ENCODE measurements at regions not wholly inside any gene's neighbourhood (a gene's known extent, or its start where the extent isn't known, plus 50 kb on each side); places are given as distances from the start of the nearest gene placed in this dataset.
"Not testable (repeated sequence)": the region's sequence is repeated elsewhere in the genome, so short reads cannot be mapped to it uniquely, and the experiment has no call there.

GRCh38 chr16:60949800-60950199 is 1086.4 kb downstream of the CDH8 start:
- H3K36me3 ChIP-seq = no peaks in the 10 kb centered on the region
- no peak for DNase-seq

GRCh38 chr16:60945225-60945624 is 1091.0 kb downstream of the CDH8 start:
- in situ Hi-C loops (cut with MboI; ENCODE audit: low sequenced_read_pairs in 4 of 4) (no loop called here), intact Hi-C loops (cut with DNase I; ENCODE audit: low total_unique reads) (no loop called here)
- no peak for ATAC-seq
- H3K36me3 ChIP-seq = no peaks in the 10 kb centered on the region
- no peaks in the 10 kb centered on the region for H3K4me1 ChIP-seq
- no peak overlapping the region for H3K4me3 ChIP-seq
- TF ChIP-seq POLR2A (IDR thresholded peaks at IDR 0.05) = no peak
- TF ChIP-seq, protein P1, sequence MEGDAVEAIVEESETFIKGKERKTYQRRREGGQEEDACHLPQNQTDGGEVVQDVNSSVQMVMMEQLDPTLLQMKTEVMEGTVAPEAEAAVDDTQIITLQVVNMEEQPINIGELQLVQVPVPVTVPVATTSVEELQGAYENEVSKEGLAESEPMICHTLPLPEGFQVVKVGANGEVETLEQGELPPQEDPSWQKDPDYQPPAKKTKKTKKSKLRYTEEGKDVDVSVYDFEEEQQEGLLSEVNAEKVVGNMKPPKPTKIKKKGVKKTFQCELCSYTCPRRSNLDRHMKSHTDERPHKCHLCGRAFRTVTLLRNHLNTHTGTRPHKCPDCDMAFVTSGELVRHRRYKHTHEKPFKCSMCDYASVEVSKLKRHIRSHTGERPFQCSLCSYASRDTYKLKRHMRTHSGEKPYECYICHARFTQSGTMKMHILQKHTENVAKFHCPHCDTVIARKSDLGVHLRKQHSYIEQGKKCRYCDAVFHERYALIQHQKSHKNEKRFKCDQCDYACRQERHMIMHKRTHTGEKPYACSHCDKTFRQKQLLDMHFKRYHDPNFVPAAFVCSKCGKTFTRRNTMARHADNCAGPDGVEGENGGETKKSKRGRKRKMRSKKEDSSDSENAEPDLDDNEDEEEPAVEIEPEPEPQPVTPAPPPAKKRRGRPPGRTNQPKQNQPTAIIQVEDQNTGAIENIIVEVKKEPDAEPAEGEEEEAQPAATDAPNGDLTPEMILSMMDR (IDR thresholded peaks at IDR 0.05 in 4 of 5, conservative IDR thresholded peaks at IDR 0.05 in 1 of 5) = no peak
- DNase-seq = no peak
- H3K27ac ChIP-seq = no peak overlapping the region
- H3K9me3 ChIP-seq = no peaks in the 10 kb centered on the region
- no peaks in the 10 kb centered on the region for H3K27me3 ChIP-seq

More at GRCh38 chr16:60949800-60950199, 1086.4 kb downstream of the CDH8 start:
- Histone ChIP-seq H3K9me3 (no peaks in the 10 kb centered on the region), H3K4me1 (no peaks in the 10 kb centered on the region), H3K4me3 (no peak overlapping the region), H3K27ac (no peak overlapping the region), H3K27me3 (no peaks in the 10 kb centered on the region)
- ATAC-seq = no peak
- in situ Hi-C loops (cut with MboI; ENCODE audit: low sequenced_read_pairs in 4 of 4) (loop anchor here in 1 of 4 donors (10.0 kb wide), 1 partner anchor 55 kb away; no protein-coding TSS in a partner anchor), intact Hi-C loops (cut with DNase I; ENCODE audit: low total_unique reads) (no loop called here)
- TF ChIP-seq, protein P1 (IDR thresholded peaks at IDR 0.05 in 4 of 5, conservative IDR thresholded peaks at IDR 0.05 in 1 of 5) = no peak
- no peak for TF ChIP-seq POLR2A (IDR thresholded peaks at IDR 0.05)

GRCh38 chr16:60936189-60936588 is 1100.0 kb downstream of the CDH8 start:
- H3K27ac ChIP-seq; H3K36me3 ChIP-seq; in situ Hi-C loops (cut with MboI; ENCODE audit: low sequenced_read_pairs in 4 of 4); H3K4me3 ChIP-seq; H3K27me3 ChIP-seq; intact Hi-C loops (cut with DNase I; ENCODE audit: low total_unique reads); ATAC-seq; DNase-seq; H3K9me3 ChIP-seq; H3K4me1 ChIP-seq: not testable (repeated sequence)

DNA sequence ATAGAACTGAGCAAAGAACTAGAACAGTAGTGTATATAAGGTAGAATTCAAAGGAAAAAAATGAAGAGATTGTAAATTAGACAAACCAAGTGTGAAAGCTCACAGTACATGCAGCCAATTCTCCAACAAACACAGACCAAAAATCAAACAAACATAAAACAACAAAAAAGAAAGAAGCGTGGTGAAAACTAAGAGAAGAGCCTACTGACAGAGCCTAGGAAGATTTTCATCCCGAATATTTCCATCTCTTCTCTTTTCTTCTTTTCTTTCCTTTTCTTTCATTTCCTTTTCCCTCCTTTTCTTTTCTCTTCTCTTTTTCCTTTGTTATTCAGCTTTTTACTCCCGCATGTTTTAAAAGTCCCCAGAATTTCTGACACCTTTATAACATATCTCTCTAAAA is 1103.6 kb downstream of the CDH8 start:
- intact Hi-C loops (cut with DNase I; ENCODE audit: low total_unique reads) (no loop called here), in situ Hi-C loops (cut with MboI; ENCODE audit: low sequenced_read_pairs in 4 of 4) (no loop called here)
- Histone ChIP-seq H3K27ac (no peak overlapping the region), H3K36me3 (no peaks in the 10 kb centered on the region), H3K4me3 (no peak overlapping the region), H3K4me1 (no peaks in the 10 kb centered on the region), H3K27me3 (no peaks in the 10 kb centered on the region), H3K9me3 (no peaks in the 10 kb centered on the region)
- TF ChIP-seq, protein P1 (IDR thresholded peaks at IDR 0.05 in 4 of 5, conservative IDR thresholded peaks at IDR 0.05 in 1 of 5) = no peak
- TF ChIP-seq POLR2A (IDR thresholded peaks at IDR 0.05) = no peak
- DNase-seq = no peak
- no peak for ATAC-seq

- Histone ChIP-seq H3K27ac (no peak overlapping the region), H3K9me3 (no peaks in the 10 kb centered on the region), H3K4me3 (no peak overlapping the region), H3K36me3 (no peaks in the 10 kb centered on the region), H3K4me1 (no peaks in the 10 kb centered on the region), H3K27me3 (no peaks in the 10 kb centered on the region)
- ATAC-seq (no peak), DNase-seq (no peak)
- no peak for TF ChIP-seq POLR2A (IDR thresholded peaks at IDR 0.05)
- TF ChIP-seq, protein P1 (IDR thresholded peaks at IDR 0.05 in 4 of 5, conservative IDR thresholded peaks at IDR 0.05 in 1 of 5) = no peak
- in situ Hi-C loops (cut with MboI; ENCODE audit: low sequenced_read_pairs in 4 of 4) (no loop called here), intact Hi-C loops (cut with DNase I; ENCODE audit: low total_unique reads) (no loop called here)
Observed at GRCh38 chr16:60930291-60930690, 1105.9 kb downstream of the CDH8 start.
